Dermis blood vessel endothelial cell (primary cell): ENCODE measurements at regions not wholly inside any gene's neighbourhood (a gene's known extent, or its start where the extent isn't known, plus 50 kb on each side); places are given as distances from the start of the nearest gene placed in this dataset.

Experiments
- DNase-seq: peaks from one replicate; pipeline ENCODE4 v3.0.0; 2010

- no peak for DNase-seq
These were observed 579.2 kb downstream of the BCOR start for GRCh38 chrX:39518476-39519029.

GRCh38 chrX:39519030-39519488 is 578.7 kb downstream of the BCOR start:
- no peak for DNase-seq

GRCh38 chrX:39519566-39520301 is 578.0 kb downstream of the BCOR start:
- DNase-seq = no peak

GRCh38 chrX:39525758-39526157 is 572.0 kb downstream of the BCOR start:
- DNase-seq = no peak

GRCh38 chrX:39527025-39527424 is 570.7 kb downstream of the BCOR start:
- DNase-seq = no peak

- DNase-seq = no peak
These were observed 569.4 kb downstream of the BCOR start for GRCh38 chrX:39528161-39528916.

- DNase-seq = no peak
These were observed 565.0 kb downstream of the BCOR start for GRCh38 chrX:39532761-39533160.

- no peak for DNase-seq
These were observed 562.8 kb downstream of the BCOR start for GRCh38 chrX:39534949-39535348.

GRCh38 chrX:39536211-39536610 is 561.5 kb downstream of the BCOR start:
- no peak for DNase-seq

- no peak for DNase-seq
These were observed 555.9 kb downstream of the BCOR start for GRCh38 chrX:39541881-39542280.

- DNase-seq = no peak
These were observed 555.4 kb downstream of the BCOR start for GRCh38 chrX:39542316-39542715.

- DNase-seq = no peak
These were observed 546.9 kb downstream of the BCOR start for GRCh38 chrX:39550795-39551361.

GRCh38 chrX:39551762-39552161 is 546.0 kb downstream of the BCOR start:
- DNase-seq = no peak

GRCh38 chrX:39555431-39555830 is 542.3 kb downstream of the BCOR start:
- no peak for DNase-seq

- DNase-seq = no peak
These were observed 541.7 kb downstream of the BCOR start for GRCh38 chrX:39556056-39556455.

- no peak for DNase-seq
These were observed 538.5 kb downstream of the BCOR start for GRCh38 chrX:39559229-39559628.

- DNase-seq = no peak
These were observed 537.5 kb downstream of the BCOR start for GRCh38 chrX:39560271-39560670.

GRCh38 chrX:39563178-39563577 is 534.6 kb downstream of the BCOR start:
- no peak for DNase-seq

- DNase-seq = no peak
These were observed 533.0 kb downstream of the BCOR start for GRCh38 chrX:39564751-39565150.

- no peak for DNase-seq
These were observed 523.6 kb downstream of the BCOR start for GRCh38 chrX:39574178-39574577.

GRCh38 chrX:39576041-39576872 is 521.5 kb downstream of the BCOR start:
- no peak for DNase-seq

- no peak for DNase-seq
These were observed 520.4 kb downstream of the BCOR start for GRCh38 chrX:39577206-39577984.
